NCI-H128 (cell line): ENCODE measurements at regions not wholly inside any gene's neighbourhood (a gene's known extent, or its start where the extent isn't known, plus 50 kb on each side); places are given as distances from the start of the nearest gene placed in this dataset.

Experiments used
- DNase-seq: peaks from one replicate; lab custom pipeline; 2025; ENCODE audit not compliant: unreplicated experiment; lab: John Stamatoyannopoulos, UW

- no peak for DNase-seq
These were observed 106.5 kb downstream of the CDH26 start for GRCh38 chr20:60064554-60065196.

- DNase-seq: no peak
These were observed 107.7 kb downstream of the CDH26 start for GRCh38 chr20:60065741-60066437.

GRCh38 chr20:60066438-60066823 is 108.2 kb downstream of the CDH26 start:
- DNase-seq: no peak

- no peak for DNase-seq
These were observed 110.3 kb downstream of the CDH26 start for GRCh38 chr20:60068509-60068908.

GRCh38 chr20:60069656-60070055 is 111.4 kb downstream of the CDH26 start:
- no peak for DNase-seq

- no peak for DNase-seq
These were observed 112.6 kb downstream of the CDH26 start for GRCh38 chr20:60070791-60071190.

GRCh38 chr20:60071965-60072364 is 113.7 kb downstream of the CDH26 start:
- no peak for DNase-seq

- DNase-seq: no peak
These were observed 114.9 kb downstream of the CDH26 start for GRCh38 chr20:60073086-60073485.

GRCh38 chr20:60073504-60073903 is 115.3 kb downstream of the CDH26 start:
- no peak for DNase-seq

- DNase-seq: no peak
These were observed 116.1 kb downstream of the CDH26 start for GRCh38 chr20:60074276-60074675.

GRCh38 chr20:60078351-60079250 is 120.4 kb downstream of the CDH26 start:
- DNase-seq: no peak

GRCh38 chr20:60080401-60080800 is 122.2 kb downstream of the CDH26 start:
- no peak for DNase-seq

GRCh38 chr20:60085551-60086132 is 127.4 kb downstream of the CDH26 start:
- DNase-seq: no peak

- DNase-seq: no peak
These were observed 128.8 kb downstream of the CDH26 start for GRCh38 chr20:60086821-60087562.

GRCh38 chr20:60087563-60088105 is 129.4 kb downstream of the CDH26 start:
- no peak for DNase-seq

- no peak for DNase-seq
These were observed 130.0 kb downstream of the CDH26 start for GRCh38 chr20:60088236-60088635.

- DNase-seq: no peak
These were observed 132.4 kb downstream of the CDH26 start for GRCh38 chr20:60090631-60091030.

- no peak for DNase-seq
These were observed 133.1 kb downstream of the CDH26 start for GRCh38 chr20:60091305-60091704.

- DNase-seq: no peak
These were observed 133.6 kb downstream of the CDH26 start for GRCh38 chr20:60091861-60092260.

GRCh38 chr20:60092729-60093128 is 134.5 kb downstream of the CDH26 start:
- DNase-seq: no peak
